Uterus (tissue), 3 donors: ENCODE measurements at regions not wholly inside any gene's neighbourhood (a gene's known extent, or its start where the extent isn't known, plus 50 kb on each side); places are given as distances from the start of the nearest gene placed in this dataset.

Experiments
- DNase-seq, 2 donors: peaks; one replicate each; pipeline ENCODE4 v3.0.0-alpha.2; 2019 to 2020
- H3K27ac ChIP-seq, 2 donors: fragments of 200-600 bp; sonication (generic); 1 replicate in 1 of 2; 2 replicates in 1 of 2; pipeline ENCODE4 v1.5.1; 2016 to 2018
- H3K27me3 ChIP-seq, 2 donors: fragments of 200-600 bp; sonication (generic); one replicate each; pipeline ENCODE4 v1.5.1; 2018 to 2019; ENCODE audit warnings: control low read depth in 1 of 2
- H3K36me3 ChIP-seq, 2 donors: fragments of 200-600 bp; sonication (generic); one replicate each; pipeline ENCODE4 v1.5.1; 2019; ENCODE audit warnings: control low read depth in 1 of 2
- H3K4me1 ChIP-seq, 2 donors: fragments of 200-600 bp; sonication (generic); one replicate each; pipeline ENCODE4 v1.5.1; 2018 to 2019; ENCODE audit warnings: control low read depth in 1 of 2
- H3K4me3 ChIP-seq, 2 donors: fragments of 200-600 bp; sonication (generic); 1 replicate in 1 of 2; 2 replicates in 1 of 2; pipeline ENCODE4 v1.5.1; 2018 to 2019; ENCODE audit warnings: mild to moderate bottlenecking in 1 of 2
- H3K9me3 ChIP-seq, 2 donors: fragments of 200-600 bp; sonication (generic); one replicate each; pipeline ENCODE4 v1.5.1; 2019; ENCODE audit warnings: control low read depth in 1 of 2
- POLR2A ChIP-seq, 2 donors: fragments of 450-650 bp; IDR thresholded peaks; one replicate each; pipeline ENCODE4 v1.6.1; 2016; ENCODE audit warnings: antibody characterized with exemption in 2 of 2, mild to moderate bottlenecking in 1 of 2, moderate library complexity in 1 of 2
- intact Hi-C: fragments of 100-400 bp; cut with DNase I; formaldehyde crosslinking; loops from one replicate; pipeline ENCODE4 v1.15.1; 2023; ENCODE audit warnings: low total_unique reads
- TF ChIP-seq, protein P1 (sequence below), 4 experiments: fragments of 200-600 bp in 2 of 4; fragments of 450-650 bp in 2 of 4; sonication (generic) in 2 of 4; IDR thresholded peaks; one replicate each; pipeline ENCODE4 v1.5.1; 2016 to 2019; ENCODE audit warnings: antibody characterized with exemption in 4 of 4, mild to moderate bottlenecking in 2 of 4, moderate library complexity in 1 of 4
- donor health status: DM: yes; HTN: yes; CAD: no.

DNA sequence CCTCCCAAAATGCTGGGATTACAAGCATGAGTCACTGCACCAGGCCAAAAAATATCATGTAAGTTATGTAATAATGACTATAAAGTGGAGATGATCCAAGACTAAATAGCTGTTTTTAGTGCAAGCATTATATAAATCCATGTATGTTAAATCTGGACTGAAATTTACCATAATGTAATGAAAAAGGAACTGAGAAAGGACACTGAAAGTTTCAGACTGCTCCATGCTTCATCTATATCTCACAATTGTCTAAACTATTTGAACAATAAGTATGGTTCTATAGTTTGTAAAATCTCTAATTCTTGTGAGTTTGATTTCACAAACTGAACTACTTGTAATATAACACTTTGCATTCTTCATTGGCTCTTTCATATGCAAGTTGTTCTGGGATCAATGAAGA, 2299.5 kb downstream of the PCDH9 start:
- no peak overlapping the region for H3K4me3 ChIP-seq
- no peaks in the 10 kb centered on the region for H3K36me3 ChIP-seq
- TF ChIP-seq POLR2A (IDR thresholded peaks at IDR 0.05) = no peak
- TF ChIP-seq, protein P1, sequence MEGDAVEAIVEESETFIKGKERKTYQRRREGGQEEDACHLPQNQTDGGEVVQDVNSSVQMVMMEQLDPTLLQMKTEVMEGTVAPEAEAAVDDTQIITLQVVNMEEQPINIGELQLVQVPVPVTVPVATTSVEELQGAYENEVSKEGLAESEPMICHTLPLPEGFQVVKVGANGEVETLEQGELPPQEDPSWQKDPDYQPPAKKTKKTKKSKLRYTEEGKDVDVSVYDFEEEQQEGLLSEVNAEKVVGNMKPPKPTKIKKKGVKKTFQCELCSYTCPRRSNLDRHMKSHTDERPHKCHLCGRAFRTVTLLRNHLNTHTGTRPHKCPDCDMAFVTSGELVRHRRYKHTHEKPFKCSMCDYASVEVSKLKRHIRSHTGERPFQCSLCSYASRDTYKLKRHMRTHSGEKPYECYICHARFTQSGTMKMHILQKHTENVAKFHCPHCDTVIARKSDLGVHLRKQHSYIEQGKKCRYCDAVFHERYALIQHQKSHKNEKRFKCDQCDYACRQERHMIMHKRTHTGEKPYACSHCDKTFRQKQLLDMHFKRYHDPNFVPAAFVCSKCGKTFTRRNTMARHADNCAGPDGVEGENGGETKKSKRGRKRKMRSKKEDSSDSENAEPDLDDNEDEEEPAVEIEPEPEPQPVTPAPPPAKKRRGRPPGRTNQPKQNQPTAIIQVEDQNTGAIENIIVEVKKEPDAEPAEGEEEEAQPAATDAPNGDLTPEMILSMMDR (IDR thresholded peaks at IDR 0.05) = no peak
- H3K9me3 ChIP-seq = no peaks in the 10 kb centered on the region
- no peaks in the 10 kb centered on the region for H3K4me1 ChIP-seq
- no peaks in the 10 kb centered on the region for H3K27me3 ChIP-seq
- no peak for DNase-seq
- intact Hi-C loops = no loop called here
- H3K27ac ChIP-seq = no peak overlapping the region

DNA sequence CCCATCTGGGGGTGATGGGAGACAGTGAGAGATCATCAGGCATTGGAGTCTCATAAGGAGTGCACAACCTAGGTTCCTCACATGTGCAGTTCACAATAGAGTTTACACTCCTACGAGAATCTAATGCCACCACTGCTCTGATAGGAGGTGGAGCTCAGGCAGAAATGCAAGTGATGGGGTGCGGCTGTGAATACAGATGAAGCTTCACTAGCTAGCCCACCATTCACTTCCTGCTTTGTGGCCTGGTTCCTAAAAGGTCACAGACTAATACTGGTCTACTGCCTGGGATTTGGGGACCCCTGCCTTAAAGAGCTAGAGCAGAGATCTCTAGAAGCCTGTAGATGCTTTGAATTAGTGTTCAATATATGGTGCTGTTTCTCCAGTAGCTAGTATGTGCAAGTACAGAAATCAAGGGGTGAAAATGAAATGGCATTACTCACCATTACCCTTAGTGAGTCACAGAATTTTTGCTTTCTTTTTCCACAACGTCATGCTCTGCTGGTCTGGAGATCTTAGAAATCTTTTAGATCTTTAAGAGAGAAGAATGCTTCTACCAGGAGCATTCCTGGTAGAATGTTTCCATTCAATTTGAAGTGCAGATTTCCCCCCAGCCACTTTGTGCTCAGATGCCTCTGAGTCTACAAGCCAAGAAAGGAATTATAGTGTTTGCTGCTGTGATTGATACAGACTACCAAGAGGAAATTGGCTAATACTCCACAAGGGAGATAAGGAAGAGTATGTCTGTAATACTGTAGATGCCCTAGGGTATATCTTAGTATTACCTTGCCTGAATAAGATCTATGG, 2301.2 kb downstream of the PCDH9 start:
- DNase-seq = no peak
- Histone ChIP-seq H3K4me3 (no peak overlapping the region), H3K27ac (no peak overlapping the region), H3K27me3 (no peaks in the 10 kb centered on the region), H3K36me3 (no peaks in the 10 kb centered on the region), H3K4me1 (no peaks in the 10 kb centered on the region), H3K9me3 (no peaks in the 10 kb centered on the region)
- TF ChIP-seq, protein P1 (IDR thresholded peaks at IDR 0.05) = no peak
- TF ChIP-seq POLR2A (IDR thresholded peaks at IDR 0.05) = no peak
- intact Hi-C loops = no loop called here

DNA sequence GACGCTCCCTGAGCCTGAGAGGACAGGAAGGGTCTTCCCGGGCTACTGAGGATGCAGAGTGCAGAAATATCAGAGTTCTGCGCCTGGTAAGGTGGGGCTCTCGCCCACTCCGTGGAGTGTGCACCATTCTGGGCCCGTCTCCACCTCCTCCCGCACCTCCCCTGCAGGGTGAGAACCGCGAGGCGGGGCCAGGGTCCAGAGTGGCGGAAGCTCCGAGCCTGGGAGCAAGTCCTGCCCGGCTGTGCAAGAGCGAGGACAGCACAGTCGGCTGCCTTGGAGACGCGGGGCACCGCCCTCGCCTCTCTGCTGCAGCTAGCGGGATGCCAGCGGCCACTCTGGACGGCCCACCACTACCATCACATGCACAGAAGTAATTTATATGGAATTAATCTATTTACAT, 2304.4 kb downstream of the PCDH9 start:
- intact Hi-C loops = no loop called here
- Histone ChIP-seq H3K27ac (no peak overlapping the region), H3K27me3 (no peaks in the 10 kb centered on the region), H3K36me3 (no peaks in the 10 kb centered on the region), H3K4me3 (no peak overlapping the region), H3K4me1 (no peaks in the 10 kb centered on the region), H3K9me3 (no peaks in the 10 kb centered on the region)
- DNase-seq = no peak
- TF ChIP-seq POLR2A (IDR thresholded peaks at IDR 0.05) = no peak
- TF ChIP-seq, protein P1 (IDR thresholded peaks at IDR 0.05) = no peak

DNA sequence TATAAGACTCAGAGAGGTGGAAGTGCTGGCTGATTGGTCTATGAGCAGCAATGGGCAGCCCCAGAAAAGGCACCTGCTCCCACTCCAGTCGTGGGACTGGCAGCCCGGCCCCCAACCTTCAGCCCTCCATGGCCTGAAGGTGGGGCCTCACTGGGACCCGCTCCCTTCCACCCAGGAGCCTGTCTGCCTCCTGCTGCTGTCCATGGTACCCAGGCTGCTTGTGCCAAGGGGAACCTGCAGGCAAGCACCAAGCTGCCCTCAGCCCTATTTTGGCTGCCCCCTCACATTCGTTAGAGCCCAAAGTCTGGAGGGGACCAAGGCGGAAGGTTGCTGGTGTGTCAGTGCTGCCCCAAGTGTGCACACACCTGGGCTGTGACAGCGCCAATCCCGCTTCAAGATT, 2304.9 kb downstream of the PCDH9 start:
- intact Hi-C loops = no loop called here

DNA sequence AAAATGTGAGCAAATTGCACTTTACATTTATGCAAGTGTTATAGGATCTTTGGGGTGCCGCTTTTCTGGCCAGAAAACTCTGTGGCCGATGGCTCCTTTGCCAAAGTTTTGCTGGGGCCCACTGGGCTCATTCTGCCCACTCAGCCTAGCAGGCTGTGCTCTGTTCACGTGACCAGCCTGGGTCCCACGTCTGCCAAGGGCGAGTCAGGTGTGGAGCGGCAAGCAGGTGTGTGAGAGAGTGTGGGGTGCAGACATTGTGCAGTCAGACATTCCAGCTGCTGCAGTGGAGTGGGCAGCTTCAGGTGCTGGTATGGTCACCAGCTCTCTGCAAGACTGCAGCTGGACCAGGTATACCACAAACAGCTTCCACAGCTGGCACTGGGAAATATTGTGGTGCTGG, 2305.7 kb downstream of the PCDH9 start:
- intact Hi-C loops = no loop called here
- TF ChIP-seq, protein P1 (IDR thresholded peaks at IDR 0.05) = no peak
- no peak for TF ChIP-seq POLR2A (IDR thresholded peaks at IDR 0.05)

More for the DNA sequence above, 2304.9 kb downstream of the PCDH9 start:
- Histone ChIP-seq H3K27me3 (no peaks in the 10 kb centered on the region), H3K27ac (no peak overlapping the region), H3K36me3 (no peaks in the 10 kb centered on the region), H3K9me3 (no peaks in the 10 kb centered on the region), H3K4me3 (no peak overlapping the region), H3K4me1 (no peaks in the 10 kb centered on the region)
- TF ChIP-seq POLR2A (IDR thresholded peaks at IDR 0.05) = no peak
- TF ChIP-seq, protein P1 (IDR thresholded peaks at IDR 0.05) = no peak
- no peak for DNase-seq

More for the DNA sequence above, 2305.7 kb downstream of the PCDH9 start:
- no peak overlapping the region for H3K4me3 ChIP-seq
- DNase-seq = no peak
- no peaks in the 10 kb centered on the region for H3K9me3 ChIP-seq
- H3K27me3 ChIP-seq = no peaks in the 10 kb centered on the region
- no peaks in the 10 kb centered on the region for H3K36me3 ChIP-seq
- no peak overlapping the region for H3K27ac ChIP-seq
- no peaks in the 10 kb centered on the region for H3K4me1 ChIP-seq
